ENCODE measurements at regions not wholly inside any gene's neighbourhood (a gene's known extent, or its start where the extent isn't known, plus 50 kb on each side); places are given as distances from the start of the nearest gene placed in this dataset.
"Not testable (repeated sequence)": the region's sequence is repeated elsewhere in the genome, so short reads cannot be mapped to it uniquely, and the experiment has no call there.

DNA sequence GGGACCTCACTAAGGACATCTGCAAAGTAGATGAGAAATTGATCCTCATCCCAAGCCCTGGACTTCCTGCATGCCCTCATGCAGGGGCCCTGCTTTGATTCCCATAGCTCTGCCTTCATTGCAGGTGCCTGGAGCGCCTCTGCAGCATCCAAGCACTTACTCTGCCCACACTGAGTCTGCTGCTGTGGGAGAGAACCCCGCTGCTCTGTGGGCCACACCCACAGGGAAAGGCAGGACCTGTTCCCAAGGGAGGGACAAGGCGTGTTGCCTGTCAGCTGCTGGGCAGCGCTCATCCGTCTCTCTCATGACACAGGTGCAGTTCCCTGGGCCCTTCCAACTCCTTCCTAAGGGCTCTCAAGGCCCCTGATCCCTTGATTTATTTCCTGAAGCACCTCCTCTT is 266.8 kb upstream of the SMIM21 start:
- Histone ChIP-seq H3K27me3 (replicated peaks; ENCODE audit: insufficient read depth) (no peaks in the 10 kb centered on the region), H3K9me3 (no peaks in the 10 kb centered on the region), H3K36me3 (no peaks in the 10 kb centered on the region), H3K4me3 (no peak overlapping the region), H3K4me1 (ENCODE audit: control insufficient read depth in 1 of 2, low read depth in 2 of 2) (no peaks in the 10 kb centered on the region), H3K27ac (no peak overlapping the region)
- TF ChIP-seq, protein P1, sequence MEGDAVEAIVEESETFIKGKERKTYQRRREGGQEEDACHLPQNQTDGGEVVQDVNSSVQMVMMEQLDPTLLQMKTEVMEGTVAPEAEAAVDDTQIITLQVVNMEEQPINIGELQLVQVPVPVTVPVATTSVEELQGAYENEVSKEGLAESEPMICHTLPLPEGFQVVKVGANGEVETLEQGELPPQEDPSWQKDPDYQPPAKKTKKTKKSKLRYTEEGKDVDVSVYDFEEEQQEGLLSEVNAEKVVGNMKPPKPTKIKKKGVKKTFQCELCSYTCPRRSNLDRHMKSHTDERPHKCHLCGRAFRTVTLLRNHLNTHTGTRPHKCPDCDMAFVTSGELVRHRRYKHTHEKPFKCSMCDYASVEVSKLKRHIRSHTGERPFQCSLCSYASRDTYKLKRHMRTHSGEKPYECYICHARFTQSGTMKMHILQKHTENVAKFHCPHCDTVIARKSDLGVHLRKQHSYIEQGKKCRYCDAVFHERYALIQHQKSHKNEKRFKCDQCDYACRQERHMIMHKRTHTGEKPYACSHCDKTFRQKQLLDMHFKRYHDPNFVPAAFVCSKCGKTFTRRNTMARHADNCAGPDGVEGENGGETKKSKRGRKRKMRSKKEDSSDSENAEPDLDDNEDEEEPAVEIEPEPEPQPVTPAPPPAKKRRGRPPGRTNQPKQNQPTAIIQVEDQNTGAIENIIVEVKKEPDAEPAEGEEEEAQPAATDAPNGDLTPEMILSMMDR (IDR thresholded peaks at IDR 0.05) = no peak
- ATAC-seq (ENCODE audit: insufficient number of reproducible peaks, low FRiP score, low read depth) (no peak), DNase-seq (ENCODE audit: low spot score) (no peak)

DNA sequence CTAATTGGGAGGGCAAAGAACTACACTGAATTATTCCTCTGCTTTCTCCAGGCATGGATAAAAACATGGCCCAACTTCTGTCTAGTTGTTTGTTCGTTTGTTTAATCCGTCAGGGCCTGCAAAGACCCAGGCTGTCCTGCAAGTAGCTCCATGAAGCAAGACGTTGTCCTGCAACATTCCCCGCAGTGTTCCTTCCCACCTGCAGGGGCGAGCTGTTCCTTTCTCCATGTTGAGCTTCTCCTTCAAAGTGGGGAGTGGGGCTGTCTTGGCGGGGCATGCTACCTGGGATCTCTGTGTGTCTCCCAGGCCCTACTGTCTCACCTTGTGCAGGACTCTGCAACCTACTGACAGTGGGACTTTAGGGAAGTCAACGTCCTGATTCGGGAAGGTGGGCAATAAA is 264.0 kb upstream of the SMIM21 start:
- no peak overlapping the region for H3K4me3 ChIP-seq
- no peaks in the 10 kb centered on the region for H3K9me3 ChIP-seq
- H3K4me1 ChIP-seq (ENCODE audit: control insufficient read depth in 1 of 2, low read depth in 2 of 2) = no peaks in the 10 kb centered on the region
- DNase-seq (ENCODE audit: low spot score) = no peak
- no peaks in the 10 kb centered on the region for H3K36me3 ChIP-seq
- ATAC-seq (ENCODE audit: insufficient number of reproducible peaks, low FRiP score, low read depth) = no peak
- H3K27me3 ChIP-seq (replicated peaks; ENCODE audit: insufficient read depth) = no peaks in the 10 kb centered on the region
- TF ChIP-seq, protein P1 (IDR thresholded peaks at IDR 0.05) = no peak
- no peak overlapping the region for H3K27ac ChIP-seq

DNA sequence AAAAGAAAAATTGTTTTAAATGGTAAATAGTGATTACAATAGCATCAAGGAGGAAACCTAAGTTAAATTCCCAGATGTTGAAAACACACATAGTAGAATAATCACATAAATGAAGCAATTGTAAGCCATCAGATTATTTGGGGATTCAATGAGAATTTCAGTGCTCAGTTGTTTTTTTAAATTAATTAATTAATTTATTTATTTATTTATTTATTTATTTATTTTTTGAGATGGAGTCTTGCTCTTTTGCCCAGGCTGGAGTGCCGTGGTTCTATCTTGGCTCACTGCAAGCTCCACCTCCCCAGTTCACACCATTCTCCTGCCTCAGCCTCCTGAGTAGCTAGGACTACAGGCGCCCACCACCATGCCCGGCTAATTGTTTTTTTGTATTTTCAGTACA is 262.8 kb upstream of the SMIM21 start:
- not testable (repeated sequence) for H3K9me3 ChIP-seq; H3K27me3 ChIP-seq (replicated peaks; ENCODE audit: insufficient read depth); H3K27ac ChIP-seq; H3K36me3 ChIP-seq; ATAC-seq (ENCODE audit: insufficient number of reproducible peaks, low FRiP score, low read depth); DNase-seq (ENCODE audit: low spot score); H3K4me3 ChIP-seq; H3K4me1 ChIP-seq (ENCODE audit: control insufficient read depth in 1 of 2, low read depth in 2 of 2)

DNA sequence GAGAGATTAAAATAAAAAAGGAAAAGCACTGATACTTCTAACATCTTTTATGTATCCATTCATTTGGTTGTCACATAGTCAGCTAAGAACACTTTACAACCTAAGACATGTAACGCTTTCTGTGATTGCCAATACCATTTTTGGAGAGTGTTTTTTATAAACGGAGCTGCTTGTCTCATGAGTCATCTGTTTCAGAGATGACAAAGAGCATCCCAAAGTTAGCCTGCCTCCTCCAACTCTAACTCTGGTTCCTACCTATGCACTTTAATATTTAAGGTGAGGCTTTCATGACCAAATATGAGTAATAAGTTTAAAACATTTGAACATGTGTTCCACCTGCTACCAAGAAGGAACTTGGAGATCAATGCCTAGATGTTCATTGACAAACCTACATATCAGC is 260.1 kb upstream of the SMIM21 start:
- Histone ChIP-seq H3K4me1 (ENCODE audit: control insufficient read depth in 1 of 2, low read depth in 2 of 2) (no peaks in the 10 kb centered on the region), H3K36me3 (no peaks in the 10 kb centered on the region), H3K27ac (no peak overlapping the region), H3K9me3 (no peaks in the 10 kb centered on the region), H3K27me3 (replicated peaks; ENCODE audit: insufficient read depth) (no peaks in the 10 kb centered on the region), H3K4me3 (no peak overlapping the region)
- DNase-seq (ENCODE audit: low spot score) (no peak), ATAC-seq (ENCODE audit: insufficient number of reproducible peaks, low FRiP score, low read depth) (no peak)
- TF ChIP-seq, protein P1 (IDR thresholded peaks at IDR 0.05) = no peak

DNA sequence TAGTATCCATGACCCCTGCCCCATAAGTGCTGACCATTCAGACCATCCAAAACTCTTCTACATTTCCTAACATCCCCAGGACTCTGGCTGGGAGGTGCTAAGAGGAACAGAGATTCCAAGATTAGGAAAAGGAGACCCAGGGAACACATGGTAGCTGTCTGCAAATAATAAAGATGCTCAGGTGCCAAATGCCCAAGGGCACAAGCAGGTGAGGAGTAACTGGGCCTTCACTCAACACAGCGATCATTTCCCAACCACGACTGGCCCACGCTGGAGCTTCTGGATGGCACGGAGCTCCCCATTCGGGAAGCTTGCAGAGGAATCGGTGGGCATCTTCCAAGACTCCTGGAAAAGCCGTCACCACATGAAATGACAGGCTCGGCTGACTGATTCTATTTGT is 255.9 kb upstream of the SMIM21 start:
- no peaks in the 10 kb centered on the region for H3K36me3 ChIP-seq
- DNase-seq (ENCODE audit: low spot score) = no peak

More for the DNA sequence above, 255.9 kb upstream of the SMIM21 start:
- H3K9me3 ChIP-seq = no peaks in the 10 kb centered on the region
- no peaks in the 10 kb centered on the region for H3K27me3 ChIP-seq (replicated peaks; ENCODE audit: insufficient read depth)
- H3K4me1 ChIP-seq (ENCODE audit: control insufficient read depth in 1 of 2, low read depth in 2 of 2) = no peaks in the 10 kb centered on the region
- H3K27ac ChIP-seq = no peak overlapping the region
- no peak overlapping the region for H3K4me3 ChIP-seq
- ATAC-seq (ENCODE audit: insufficient number of reproducible peaks, low FRiP score, low read depth) = no peak
- TF ChIP-seq, protein P1 (IDR thresholded peaks at IDR 0.05) = no peak

Data from thoracic aorta (tissue), 2 donors.